ENCODE measurements at regions not wholly inside any gene's neighbourhood (a gene's known extent, or its start where the extent isn't known, plus 50 kb on each side); places are given as distances from the start of the nearest gene placed in this dataset.

DNA sequence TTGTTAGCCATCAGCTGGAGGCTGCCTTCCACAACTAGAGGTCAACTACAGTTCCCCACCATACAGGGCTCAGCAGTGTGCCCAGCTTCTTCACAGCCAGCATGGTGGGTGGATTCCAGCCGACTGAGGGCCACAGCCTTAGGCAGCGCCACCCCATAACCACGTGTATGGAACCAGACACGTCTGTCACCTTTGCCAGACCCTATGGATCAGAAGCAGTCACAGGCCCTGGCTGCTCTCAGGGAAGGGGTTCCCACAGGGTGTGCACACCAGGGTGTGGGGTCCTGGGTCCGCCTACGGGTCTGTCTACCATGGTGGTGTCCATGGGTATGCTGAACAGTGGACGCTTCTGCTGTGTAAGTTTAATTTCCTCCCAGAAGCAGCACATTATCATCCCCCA, 265.0 kb upstream of the FOXF1 start:
- H3K27me3 ChIP-seq (replicated peaks; ENCODE audit: insufficient read depth), result no peaks in the 10 kb centered on the region
- no peak for TF ChIP-seq CTCF (IDR thresholded peaks at IDR 0.05)
- H3K36me3 ChIP-seq, result no peaks in the 10 kb centered on the region
- DNase-seq (ENCODE audit: low spot score) (no peak), ATAC-seq (ENCODE audit: insufficient number of reproducible peaks, low FRiP score, low read depth) (no peak)
- H3K4me1 ChIP-seq (ENCODE audit: control insufficient read depth in 1 of 2, low read depth in 2 of 2), result no peaks in the 10 kb centered on the region
- H3K27ac ChIP-seq, result no peak overlapping the region
- H3K9me3 ChIP-seq, result no peaks in the 10 kb centered on the region
- H3K4me3 ChIP-seq, result no peak overlapping the region

DNA sequence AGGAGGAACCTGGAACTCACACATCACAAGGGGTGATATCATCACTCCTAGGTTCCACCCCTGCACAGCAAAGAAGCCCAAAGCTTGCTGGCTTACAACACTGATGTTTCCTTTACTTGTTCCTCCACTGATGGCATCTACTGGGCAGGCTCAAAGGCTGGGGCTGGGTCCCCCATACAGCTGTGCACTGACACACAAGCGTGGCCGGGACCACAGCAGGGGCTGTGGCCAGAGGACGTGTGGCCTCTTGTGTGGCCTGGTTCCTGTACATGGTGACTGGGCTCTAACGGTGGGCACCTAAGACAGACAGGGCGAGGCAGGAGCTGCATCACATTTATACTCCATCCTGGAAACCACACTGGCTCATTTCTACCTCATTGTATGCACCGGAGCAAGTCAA, 264.4 kb upstream of the FOXF1 start:
- TF ChIP-seq CTCF (IDR thresholded peaks at IDR 0.05), result no peak
- Histone ChIP-seq H3K9me3 (no peaks in the 10 kb centered on the region), H3K36me3 (no peaks in the 10 kb centered on the region), H3K4me1 (ENCODE audit: control insufficient read depth in 1 of 2, low read depth in 2 of 2) (no peaks in the 10 kb centered on the region), H3K27me3 (replicated peaks; ENCODE audit: insufficient read depth) (no peaks in the 10 kb centered on the region), H3K4me3 (no peak overlapping the region), H3K27ac (no peak overlapping the region)
- no peak for ATAC-seq (ENCODE audit: insufficient number of reproducible peaks, low FRiP score, low read depth)
- DNase-seq (ENCODE audit: low spot score), result no peak

DNA sequence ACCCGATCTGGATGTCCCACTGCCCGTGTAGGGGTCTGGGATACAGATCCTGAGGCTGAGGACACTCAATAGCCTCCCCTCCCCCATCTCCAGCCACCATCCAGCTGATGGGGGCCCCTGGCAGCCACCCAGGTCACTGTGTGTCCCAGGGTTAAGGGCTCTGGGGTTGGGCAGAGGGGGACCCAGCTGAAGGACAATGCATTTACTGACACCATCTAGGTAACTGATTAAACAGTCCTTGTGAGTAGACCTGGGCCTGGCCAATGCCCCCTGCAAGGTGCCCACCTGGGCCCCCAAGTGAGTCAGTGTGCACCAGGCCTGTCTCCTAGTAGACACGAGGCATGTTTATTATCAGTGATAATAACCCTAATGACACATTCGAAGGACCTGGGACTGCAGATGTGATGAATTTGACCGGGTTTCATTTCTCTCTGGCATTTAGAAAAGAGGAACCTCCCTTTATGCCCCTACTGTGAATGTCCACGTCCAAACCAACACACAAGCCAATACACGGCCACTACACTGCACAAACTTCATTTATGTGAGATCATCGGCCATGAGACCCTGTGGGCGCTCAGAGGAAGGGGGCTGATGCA, 261.9 kb upstream of the FOXF1 start:
- no peak for ATAC-seq (ENCODE audit: insufficient number of reproducible peaks, low FRiP score, low read depth)

DNA sequence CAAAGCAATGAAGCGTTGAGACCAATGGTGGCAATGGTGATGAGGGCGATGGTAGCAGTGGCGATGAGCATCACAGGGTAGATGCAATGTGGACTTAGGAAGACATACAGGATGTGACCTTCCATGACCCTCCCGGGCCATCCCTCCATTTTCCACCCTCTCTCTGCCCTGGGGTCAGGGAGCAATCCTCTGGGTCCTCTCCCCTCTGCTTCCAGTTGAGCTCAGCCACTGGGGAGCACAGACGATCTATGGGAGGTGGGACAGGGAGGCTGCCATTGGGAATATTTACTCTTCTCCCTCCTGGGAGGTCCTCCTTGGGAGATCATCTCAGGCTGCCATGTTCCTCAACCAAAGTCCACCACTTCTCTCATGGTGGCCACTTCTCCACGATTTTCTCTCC, 260.7 kb upstream of the FOXF1 start:
- Histone ChIP-seq H3K27ac (no peak overlapping the region), H3K4me3 (no peak overlapping the region), H3K36me3 (no peaks in the 10 kb centered on the region), H3K4me1 (ENCODE audit: control insufficient read depth in 1 of 2, low read depth in 2 of 2) (no peaks in the 10 kb centered on the region), H3K9me3 (no peaks in the 10 kb centered on the region), H3K27me3 (replicated peaks; ENCODE audit: insufficient read depth) (no peaks in the 10 kb centered on the region)
- DNase-seq (ENCODE audit: low spot score) (no peak), ATAC-seq (ENCODE audit: insufficient number of reproducible peaks, low FRiP score, low read depth) (no peak)
- no peak for TF ChIP-seq CTCF (IDR thresholded peaks at IDR 0.05)

More for the DNA sequence above, 261.9 kb upstream of the FOXF1 start:
- Histone ChIP-seq H3K27me3 (replicated peaks; ENCODE audit: insufficient read depth) (no peaks in the 10 kb centered on the region), H3K9me3 (no peaks in the 10 kb centered on the region), H3K4me3 (no peak overlapping the region), H3K4me1 (ENCODE audit: control insufficient read depth in 1 of 2, low read depth in 2 of 2) (no peaks in the 10 kb centered on the region), H3K27ac (no peak overlapping the region), H3K36me3 (no peaks in the 10 kb centered on the region)
- DNase-seq (ENCODE audit: low spot score), result no peak
- TF ChIP-seq CTCF (IDR thresholded peaks at IDR 0.05), result no peak

GRCh38 chr16:86251682-86252081, 258.6 kb upstream of the FOXF1 start:
- ATAC-seq (ENCODE audit: insufficient number of reproducible peaks, low FRiP score, low read depth) (no peak), DNase-seq (ENCODE audit: low spot score) (no peak)
- Histone ChIP-seq H3K4me1 (ENCODE audit: control insufficient read depth in 1 of 2, low read depth in 2 of 2) (no peaks in the 10 kb centered on the region), H3K27ac (no peak overlapping the region), H3K27me3 (replicated peaks; ENCODE audit: insufficient read depth) (no peaks in the 10 kb centered on the region), H3K4me3 (no peak overlapping the region), H3K9me3 (peaks cover 7% of the 10 kb centered on the region), H3K36me3 (no peaks in the 10 kb centered on the region)
- no peak for TF ChIP-seq CTCF (IDR thresholded peaks at IDR 0.05)
